ENCODE measurements at regions not wholly inside any gene's neighbourhood (a gene's known extent, or its start where the extent isn't known, plus 50 kb on each side); places are given as distances from the start of the nearest gene placed in this dataset.

DNA sequence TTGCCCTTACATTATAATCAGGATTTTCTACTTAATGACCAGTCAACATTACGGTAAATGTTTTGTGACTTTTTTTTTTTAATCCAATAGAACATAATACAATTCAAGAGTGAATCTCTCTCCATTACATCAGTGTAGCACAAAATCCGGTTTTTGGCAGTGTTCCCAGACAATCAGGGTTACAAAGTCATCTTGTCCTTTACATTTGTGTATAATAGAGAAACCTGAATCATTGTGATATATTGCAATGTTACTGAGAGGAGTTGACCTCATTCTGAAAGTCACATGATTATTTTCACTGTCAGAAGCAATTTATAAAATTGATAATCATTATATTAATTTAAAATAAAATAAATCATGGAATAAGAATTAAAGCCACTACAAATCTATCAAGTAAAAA lies 1346.0 kb upstream of the SPRY2 start:
- TF ChIP-seq POLR2A (IDR thresholded peaks at IDR 0.05) (no peak), POLR2AphosphoS5 (IDR thresholded peaks at IDR 0.05) (no peak)
- TF ChIP-seq, protein P1, sequence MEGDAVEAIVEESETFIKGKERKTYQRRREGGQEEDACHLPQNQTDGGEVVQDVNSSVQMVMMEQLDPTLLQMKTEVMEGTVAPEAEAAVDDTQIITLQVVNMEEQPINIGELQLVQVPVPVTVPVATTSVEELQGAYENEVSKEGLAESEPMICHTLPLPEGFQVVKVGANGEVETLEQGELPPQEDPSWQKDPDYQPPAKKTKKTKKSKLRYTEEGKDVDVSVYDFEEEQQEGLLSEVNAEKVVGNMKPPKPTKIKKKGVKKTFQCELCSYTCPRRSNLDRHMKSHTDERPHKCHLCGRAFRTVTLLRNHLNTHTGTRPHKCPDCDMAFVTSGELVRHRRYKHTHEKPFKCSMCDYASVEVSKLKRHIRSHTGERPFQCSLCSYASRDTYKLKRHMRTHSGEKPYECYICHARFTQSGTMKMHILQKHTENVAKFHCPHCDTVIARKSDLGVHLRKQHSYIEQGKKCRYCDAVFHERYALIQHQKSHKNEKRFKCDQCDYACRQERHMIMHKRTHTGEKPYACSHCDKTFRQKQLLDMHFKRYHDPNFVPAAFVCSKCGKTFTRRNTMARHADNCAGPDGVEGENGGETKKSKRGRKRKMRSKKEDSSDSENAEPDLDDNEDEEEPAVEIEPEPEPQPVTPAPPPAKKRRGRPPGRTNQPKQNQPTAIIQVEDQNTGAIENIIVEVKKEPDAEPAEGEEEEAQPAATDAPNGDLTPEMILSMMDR (IDR thresholded peaks at IDR 0.05): no peak

Measured in sigmoid colon (tissue), 4 donors.